ENCODE measurements at regions not wholly inside any gene's neighbourhood (a gene's known extent, or its start where the extent isn't known, plus 50 kb on each side); places are given as distances from the start of the nearest gene placed in this dataset.

- no peak overlapping the region for H3K4me3 ChIP-seq (ENCODE audit: low read depth, low read length)
- no peak for DNase-seq (ENCODE audit: low read depth)
- TF ChIP-seq, protein P1, sequence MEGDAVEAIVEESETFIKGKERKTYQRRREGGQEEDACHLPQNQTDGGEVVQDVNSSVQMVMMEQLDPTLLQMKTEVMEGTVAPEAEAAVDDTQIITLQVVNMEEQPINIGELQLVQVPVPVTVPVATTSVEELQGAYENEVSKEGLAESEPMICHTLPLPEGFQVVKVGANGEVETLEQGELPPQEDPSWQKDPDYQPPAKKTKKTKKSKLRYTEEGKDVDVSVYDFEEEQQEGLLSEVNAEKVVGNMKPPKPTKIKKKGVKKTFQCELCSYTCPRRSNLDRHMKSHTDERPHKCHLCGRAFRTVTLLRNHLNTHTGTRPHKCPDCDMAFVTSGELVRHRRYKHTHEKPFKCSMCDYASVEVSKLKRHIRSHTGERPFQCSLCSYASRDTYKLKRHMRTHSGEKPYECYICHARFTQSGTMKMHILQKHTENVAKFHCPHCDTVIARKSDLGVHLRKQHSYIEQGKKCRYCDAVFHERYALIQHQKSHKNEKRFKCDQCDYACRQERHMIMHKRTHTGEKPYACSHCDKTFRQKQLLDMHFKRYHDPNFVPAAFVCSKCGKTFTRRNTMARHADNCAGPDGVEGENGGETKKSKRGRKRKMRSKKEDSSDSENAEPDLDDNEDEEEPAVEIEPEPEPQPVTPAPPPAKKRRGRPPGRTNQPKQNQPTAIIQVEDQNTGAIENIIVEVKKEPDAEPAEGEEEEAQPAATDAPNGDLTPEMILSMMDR (IDR thresholded peaks at IDR 0.05; ENCODE audit: insufficient read depth, low read depth, low read length, missing control alignments), result no peak
These were observed 380.6 kb upstream of the NEGR1 start for GRCh38 chr1:72662918-72663317.

GRCh38 chr1:72650843-72651435 is 368.6 kb upstream of the NEGR1 start:
- no peak for DNase-seq (ENCODE audit: low read depth)
- TF ChIP-seq, protein P1 (IDR thresholded peaks at IDR 0.05; ENCODE audit: insufficient read depth, low read depth, low read length, missing control alignments), result no peak
- no peak overlapping the region for H3K4me3 ChIP-seq (ENCODE audit: low read depth, low read length)

GRCh38 chr1:72649991-72650390 is 367.7 kb upstream of the NEGR1 start:
- TF ChIP-seq, protein P1 (IDR thresholded peaks at IDR 0.05; ENCODE audit: insufficient read depth, low read depth, low read length, missing control alignments), result no peak
- H3K4me3 ChIP-seq (ENCODE audit: low read depth, low read length), result no peak overlapping the region
- no peak for DNase-seq (ENCODE audit: low read depth)

DNA sequence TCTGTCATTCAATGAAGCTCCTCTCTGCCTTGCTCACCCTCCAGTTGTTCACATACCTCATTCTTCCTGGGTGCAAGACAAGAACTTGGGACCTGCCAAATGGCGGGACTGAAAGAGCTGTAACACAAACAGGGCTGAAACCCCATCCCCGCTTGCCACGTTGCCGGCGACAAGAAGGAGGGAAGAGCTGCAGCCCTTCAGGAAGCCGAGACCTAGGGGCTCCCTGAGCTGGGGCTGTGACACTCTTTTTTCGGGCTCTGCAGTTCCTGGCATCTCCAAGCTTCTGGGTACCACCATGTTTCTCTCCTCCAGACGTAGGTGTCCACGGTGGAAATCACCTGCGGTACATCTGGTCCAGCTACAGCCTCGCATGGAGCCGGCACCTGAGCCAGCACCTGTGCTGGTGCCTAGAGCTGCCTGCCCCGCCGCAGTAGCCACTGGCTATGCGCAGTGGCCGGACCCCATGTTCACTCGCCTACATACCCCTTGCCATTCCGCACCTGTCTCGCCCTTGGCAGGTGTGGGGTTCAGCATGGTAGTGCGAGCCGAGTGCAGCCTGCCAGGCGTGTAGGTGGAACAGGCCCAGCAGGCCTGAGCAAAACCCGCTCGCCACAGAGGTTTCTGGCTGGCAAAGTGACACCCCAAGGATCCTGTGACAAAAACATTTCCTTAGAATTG is 367.0 kb upstream of the NEGR1 start:
- DNase-seq (ENCODE audit: low read depth), result no peak
- no peak overlapping the region for H3K4me3 ChIP-seq (ENCODE audit: low read depth, low read length)
- TF ChIP-seq, protein P1 (IDR thresholded peaks at IDR 0.05; ENCODE audit: insufficient read depth, low read depth, low read length, missing control alignments), result no peak

DNA sequence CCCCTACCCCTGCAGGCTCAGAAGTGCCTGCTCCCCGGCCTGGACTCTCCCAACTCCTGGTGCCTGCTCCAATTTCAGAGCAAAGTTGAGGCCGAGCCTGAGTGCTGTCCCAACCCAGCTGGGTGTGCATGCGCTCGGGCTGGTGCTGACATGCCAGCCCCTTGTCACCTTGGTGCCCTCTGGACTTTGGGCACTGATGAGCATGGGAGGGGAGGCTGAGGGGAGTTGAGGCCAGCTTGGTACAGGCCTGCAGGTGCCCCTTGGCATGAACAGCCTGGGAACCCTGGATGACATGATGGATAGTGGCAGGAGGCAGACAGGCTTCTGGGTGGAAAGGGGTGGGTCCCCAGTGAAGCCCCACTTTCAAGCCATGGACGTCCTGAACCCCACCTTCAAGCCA is 366.1 kb upstream of the NEGR1 start:
- DNase-seq (ENCODE audit: low read depth), result no peak
- TF ChIP-seq, protein P1 (IDR thresholded peaks at IDR 0.05; ENCODE audit: insufficient read depth, low read depth, low read length, missing control alignments), result no peak

DNA sequence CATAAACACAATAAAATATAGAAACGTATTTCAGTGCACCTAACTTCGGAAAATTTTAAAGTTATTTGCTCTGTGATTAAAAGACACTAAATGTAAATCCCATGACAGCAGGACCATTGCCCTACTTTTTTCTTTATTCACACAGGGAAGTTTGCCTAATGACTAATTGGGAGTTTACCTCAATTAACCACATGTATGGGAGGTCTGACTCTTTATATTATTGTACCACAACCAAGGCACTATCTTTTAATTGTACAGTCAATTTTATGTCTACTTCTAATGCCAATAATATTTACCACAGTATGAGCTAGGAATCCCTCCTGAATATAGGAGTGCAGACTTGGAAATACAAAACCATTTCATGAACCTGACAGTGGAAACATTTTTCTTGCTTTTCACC is 360.8 kb upstream of the NEGR1 start:
- no peak for DNase-seq (ENCODE audit: low read depth)
- no peak overlapping the region for H3K4me3 ChIP-seq (ENCODE audit: low read depth, low read length)
- TF ChIP-seq, protein P1 (IDR thresholded peaks at IDR 0.05; ENCODE audit: insufficient read depth, low read depth, low read length, missing control alignments), result no peak

More for the DNA sequence above, 366.1 kb upstream of the NEGR1 start:
- no peak overlapping the region for H3K4me3 ChIP-seq (ENCODE audit: low read depth, low read length)

GRCh38 chr1:72637593-72637992 is 355.3 kb upstream of the NEGR1 start:
- no peak for DNase-seq (ENCODE audit: low read depth)
- no peak overlapping the region for H3K4me3 ChIP-seq (ENCODE audit: low read depth, low read length)
- TF ChIP-seq, protein P1 (IDR thresholded peaks at IDR 0.05; ENCODE audit: insufficient read depth, low read depth, low read length, missing control alignments), result no peak
